ENCODE measurements at regions not wholly inside any gene's neighbourhood (a gene's known extent, or its start where the extent isn't known, plus 50 kb on each side); places are given as distances from the start of the nearest gene placed in this dataset.

GRCh38 chr1:191886977-191887376 lies 271.3 kb upstream of the RGS18 start:
- Histone ChIP-seq H3K27me3 (replicated peaks; ENCODE audit: insufficient read depth) (no peaks in the 10 kb centered on the region), H3K9me3 (no peaks in the 10 kb centered on the region), H3K27ac (no peak overlapping the region), H3K36me3 (no peaks in the 10 kb centered on the region), H3K4me1 (ENCODE audit: control insufficient read depth in 1 of 2, low read depth in 2 of 2) (no peaks in the 10 kb centered on the region), H3K4me3 (no peak overlapping the region)
- TF ChIP-seq CTCF (IDR thresholded peaks at IDR 0.05), result no peak
- DNase-seq (ENCODE audit: low spot score) (no peak), ATAC-seq (ENCODE audit: insufficient number of reproducible peaks, low FRiP score, low read depth) (no peak)

GRCh38 chr1:191888996-191889622 lies 269.2 kb upstream of the RGS18 start:
- DNase-seq (ENCODE audit: low spot score) (no peak), ATAC-seq (ENCODE audit: insufficient number of reproducible peaks, low FRiP score, low read depth) (no peak)
- H3K4me1 ChIP-seq (ENCODE audit: control insufficient read depth in 1 of 2, low read depth in 2 of 2), result no peaks in the 10 kb centered on the region
- no peak overlapping the region for H3K27ac ChIP-seq
- H3K36me3 ChIP-seq, result no peaks in the 10 kb centered on the region
- no peak overlapping the region for H3K4me3 ChIP-seq
- H3K27me3 ChIP-seq (replicated peaks; ENCODE audit: insufficient read depth), result no peaks in the 10 kb centered on the region
- no peak for TF ChIP-seq CTCF (IDR thresholded peaks at IDR 0.05)
- H3K9me3 ChIP-seq, result no peaks in the 10 kb centered on the region

- H3K4me1 ChIP-seq (ENCODE audit: control insufficient read depth in 1 of 2, low read depth in 2 of 2), result no peaks in the 10 kb centered on the region
- no peak for TF ChIP-seq CTCF (IDR thresholded peaks at IDR 0.05)
- no peaks in the 10 kb centered on the region for H3K27me3 ChIP-seq (replicated peaks; ENCODE audit: insufficient read depth)
- H3K27ac ChIP-seq, result no peak overlapping the region
- no peaks in the 10 kb centered on the region for H3K36me3 ChIP-seq
- DNase-seq (ENCODE audit: low spot score) (no peak), ATAC-seq (ENCODE audit: insufficient number of reproducible peaks, low FRiP score, low read depth) (no peak)
- H3K9me3 ChIP-seq, result no peaks in the 10 kb centered on the region
- H3K4me3 ChIP-seq, result no peak overlapping the region
Observed at GRCh38 chr1:191889623-191890003, 268.6 kb upstream of the RGS18 start.

- TF ChIP-seq CTCF (IDR thresholded peaks at IDR 0.05), result no peak
- ATAC-seq (ENCODE audit: insufficient number of reproducible peaks, low FRiP score, low read depth) (no peak), DNase-seq (ENCODE audit: low spot score) (no peak)
- H3K4me3 ChIP-seq, result no peak overlapping the region
- no peaks in the 10 kb centered on the region for H3K36me3 ChIP-seq
- H3K4me1 ChIP-seq (ENCODE audit: control insufficient read depth in 1 of 2, low read depth in 2 of 2), result no peaks in the 10 kb centered on the region
- H3K9me3 ChIP-seq, result no peaks in the 10 kb centered on the region
- H3K27ac ChIP-seq, result no peak overlapping the region
- no peaks in the 10 kb centered on the region for H3K27me3 ChIP-seq (replicated peaks; ENCODE audit: insufficient read depth)
Observed at GRCh38 chr1:191890433-191891088, 267.7 kb upstream of the RGS18 start.

GRCh38 chr1:191892716-191893115 lies 265.5 kb upstream of the RGS18 start:
- no peak for TF ChIP-seq CTCF (IDR thresholded peaks at IDR 0.05)
- ATAC-seq (ENCODE audit: insufficient number of reproducible peaks, low FRiP score, low read depth) (no peak), DNase-seq (ENCODE audit: low spot score) (no peak)
- Histone ChIP-seq H3K27ac (no peak overlapping the region), H3K4me1 (ENCODE audit: control insufficient read depth in 1 of 2, low read depth in 2 of 2) (no peaks in the 10 kb centered on the region), H3K36me3 (no peaks in the 10 kb centered on the region), H3K4me3 (no peak overlapping the region), H3K27me3 (replicated peaks; ENCODE audit: insufficient read depth) (no peaks in the 10 kb centered on the region), H3K9me3 (no peaks in the 10 kb centered on the region)
